HepG2 (cell line): ENCODE measurements at regions not wholly inside any gene's neighbourhood (a gene's known extent, or its start where the extent isn't known, plus 50 kb on each side); places are given as distances from the start of the nearest gene placed in this dataset.

ENCODE experiments used
- ATAC-seq: fragments of 200-7000 bp; cut with Tn5 transposase; 3 replicates; pipeline ENCODE4 v1.9.1; 2020; ENCODE audit warnings: mild to moderate bottlenecking, moderate library complexity
- BruUV-seq: library from RNA; stranded (reverse); fragments of 400-500 nt; replicated peaks from 2 replicates; lab custom pipeline; 2021; lab: Mats Ljungman, UMichigan
- CTCF ChIA-PET: fragments of 300-600 bp; formaldehyde crosslinking; extraction: SDS; loops from one replicate; lab custom pipeline; 2021; ENCODE audit warnings: low total read pairs, inconsistent platforms, low intra/inter-chr PET ratio; lab: Yijun Ruan, JAX
- POLR2A ChIA-PET: fragments of 350-600 bp; sonication (Branson Sonifier 250); formaldehyde crosslinking; loops from one replicate; lab custom pipeline; 2020; ENCODE audit warnings: antibody characterized with exemption, inconsistent platforms; lab: Yijun Ruan, JAX
- DNase-seq: peaks from one replicate; pipeline ENCODE4 v3.0.0-alpha.2; 2015; ENCODE audit warnings: low spot score
- FAIRE-seq: peaks from 3 replicates; lab custom pipeline; 2011; peaks lifted over from hg19 to GRCh38; lab: Jason Lieb, UNC
- H2AFZ ChIP-seq: one replicate; pipeline ENCODE4 v1.6.1; 2011; ENCODE audit warnings: low read length, inconsistent platforms
- H3K27ac ChIP-seq: fragments of 300-600 bp; 3 replicates; pipeline ENCODE4 v1.8.0; 2011; ENCODE audit warnings: mixed run types, mild to moderate bottlenecking, mixed read lengths, low read length, inconsistent platforms; ENCODE audit not compliant: insufficient read depth; ENCODE audit errors: extremely low read length
- H3K27me3 ChIP-seq, 2 experiments: fragments of 200-600 bp in 1 of 2; 2 replicates in 1 of 2; 3 replicates in 1 of 2; pipeline versions ENCODE4 v1.6.0 to v1.8.0; 2011; ENCODE audit warnings: low read length in 2 of 2, mild to moderate bottlenecking in 2 of 2, moderate library complexity in 2 of 2, inconsistent platforms in 1 of 2; ENCODE audit not compliant: insufficient read depth in 2 of 2, control insufficient read depth in 1 of 2
- H3K36me3 ChIP-seq, 2 experiments: fragments of 200-600 bp in 1 of 2; replicated peaks in 1 of 2; 2 replicates in 1 of 2; 3 replicates in 1 of 2; pipeline versions ENCODE4 v1.5.1 to v1.8.0; 2011; ENCODE audit warnings: low read length in 2 of 2, inconsistent platforms in 1 of 2; ENCODE audit not compliant: insufficient read depth in 2 of 2, control insufficient read depth in 1 of 2
- H3K4me1 ChIP-seq: 2 replicates; pipeline ENCODE4 v1.5.1; 2012; ENCODE audit warnings: low read length, inconsistent platforms; ENCODE audit not compliant: insufficient read depth
- H3K4me2 ChIP-seq: 2 replicates; pipeline ENCODE4 v1.6.0; 2011; ENCODE audit warnings: low read depth, low read length, inconsistent platforms
- H3K4me3 ChIP-seq, 3 experiments: fragments of 200-600 bp in 1 of 3; sonication (generic), shearing (Covaris generic) in 1 of 3; replicated peaks in 1 of 3; 2 replicates each; pipeline ENCODE4 v1.5.1; 2011 to 2016; ENCODE audit warnings: low read length in 3 of 3, inconsistent platforms in 2 of 3, low read depth in 2 of 3, mild to moderate bottlenecking in 2 of 3, control low read depth in 1 of 3, mixed read lengths in 1 of 3; ENCODE audit not compliant: insufficient read depth in 1 of 3
- H3K79me2 ChIP-seq: one replicate; pipeline ENCODE4 v1.6.1; 2011; ENCODE audit warnings: low read length, inconsistent platforms; ENCODE audit not compliant: insufficient read depth
- H3K9ac ChIP-seq: 2 replicates; pipeline ENCODE4 v1.6.0; 2011; ENCODE audit warnings: mild to moderate bottlenecking, low read depth, low read length, inconsistent platforms; ENCODE audit not compliant: insufficient read depth
- H3K9me3 ChIP-seq: 2 replicates; pipeline ENCODE4 v1.5.1; 2012; ENCODE audit warnings: mild to moderate bottlenecking, low read length
- H4K20me1 ChIP-seq: 2 replicates; pipeline ENCODE4 v1.6.0; 2011; ENCODE audit warnings: inconsistent platforms, mild to moderate bottlenecking, low read length, moderate library complexity; ENCODE audit not compliant: insufficient read depth
- CBX2 ChIP-seq, 2 experiments: fragments of 200-600 bp in 1 of 2; sonication (generic); formaldehyde crosslinking in 1 of 2; IDR thresholded peaks; 2 replicates each; pipeline versions ENCODE4 v1.7.0 to v1.8.1; 2018 to 2022; ENCODE audit warnings: low read depth in 2 of 2, low read length in 1 of 2, mild to moderate bottlenecking in 1 of 2, missing genetic modification reagents in 1 of 2
- HIVEP1 ChIP-seq: sonication (generic); formaldehyde crosslinking; IDR thresholded peaks from 2 replicates; pipeline ENCODE4 v1.4.0; 2020; ENCODE audit warnings: mild to moderate bottlenecking, missing genetic modification reagents
- MIER2 ChIP-seq: IDR thresholded peaks from 2 replicates; pipeline ENCODE4 v1.6.1; 2016; ENCODE audit warnings: missing biosample characterization, missing genetic modification reagents
- PITX1 ChIP-seq: sonication (generic); formaldehyde crosslinking; IDR thresholded peaks from 2 replicates; pipeline ENCODE4 v1.5.1; 2020; ENCODE audit warnings: mild to moderate bottlenecking, missing genetic modification reagents
- PLRG1 ChIP-seq: fragments of 450-650 bp; conservative IDR thresholded peaks from 2 replicates; pipeline ENCODE4 v1.6.1; 2016
- RARG ChIP-seq: sonication (generic); formaldehyde crosslinking; IDR thresholded peaks from 2 replicates; pipeline ENCODE4 v1.4.0; 2020; ENCODE audit warnings: low read depth, mild to moderate bottlenecking, missing genetic modification reagents
- SMYD3 ChIP-seq: sonication (generic); formaldehyde crosslinking; IDR thresholded peaks from 2 replicates; pipeline ENCODE4 v1.8.1; 2023; ENCODE audit warnings: mild to moderate bottlenecking, missing genetic modification reagents
- SPEN ChIP-seq: sonication (generic); formaldehyde crosslinking; IDR thresholded peaks from 2 replicates; pipeline ENCODE4 v1.5.1; 2020; ENCODE audit warnings: low read depth, mild to moderate bottlenecking, missing genetic modification reagents
- XRCC5 ChIP-seq: fragments of 200-400 bp; formaldehyde crosslinking; optimal IDR thresholded peaks from 2 replicates; pipeline ENCODE3; 2017; ENCODE audit warnings: mild to moderate bottlenecking, low read length
- ZNF510 ChIP-seq: sonication (generic); formaldehyde crosslinking; IDR thresholded peaks from 2 replicates; pipeline ENCODE4 v1.4.0; 2020; ENCODE audit warnings: low read depth, mild to moderate bottlenecking, missing genetic modification reagents
- ZNF607 ChIP-seq: sonication (generic); formaldehyde crosslinking; IDR thresholded peaks from 2 replicates; pipeline ENCODE4 v1.5.1; 2020; ENCODE audit warnings: missing genetic modification reagents, mild to moderate bottlenecking, borderline replicate concordance
- WGBS: methylation state at CpG from one replicate; pipeline ENCODE4 v1.1.6; 2017; ENCODE audit warnings: low lambda C conversion rate; 5-methylcytosine and 5-hydroxymethylcytosine counted together
- in situ Hi-C: cut with HindIII; loops from 2 replicates; pipeline ENCODE4 v1.10.0; 2017; ENCODE audit warnings: low pct_unique_long_range_greater_than_20kb; ENCODE audit not compliant: extremely low pct_ligation_motif_present
- intact Hi-C: fragments of 100-400 bp; cut with micrococcal nuclease; formaldehyde crosslinking; loops from one replicate; pipeline ENCODE4 v1.10.0; 2022; ENCODE audit not compliant: unreplicated experiment
- TF ChIP-seq, protein P1 (sequence below): sonication (generic); formaldehyde crosslinking; IDR thresholded peaks from 2 replicates; pipeline ENCODE4 v1.4.0; 2020; ENCODE audit warnings: missing genetic modification reagents
- TF ChIP-seq, protein P2 (sequence below): sonication (generic); formaldehyde crosslinking; IDR thresholded peaks from 2 replicates; pipeline ENCODE4 v1.5.0; 2020; ENCODE audit warnings: mild to moderate bottlenecking, missing genetic modification reagents
- TF ChIP-seq, protein P3 (sequence below): sonication (generic); formaldehyde crosslinking; IDR thresholded peaks from 2 replicates; pipeline ENCODE4 v1.4.0; 2020; ENCODE audit warnings: mild to moderate bottlenecking, missing genetic modification reagents
- TF ChIP-seq, protein P4 (sequence below): sonication (generic); formaldehyde crosslinking; conservative IDR thresholded peaks from 2 replicates; pipeline ENCODE4 v1.8.0; 2022; ENCODE audit warnings: missing genetic modification reagents

DNA sequence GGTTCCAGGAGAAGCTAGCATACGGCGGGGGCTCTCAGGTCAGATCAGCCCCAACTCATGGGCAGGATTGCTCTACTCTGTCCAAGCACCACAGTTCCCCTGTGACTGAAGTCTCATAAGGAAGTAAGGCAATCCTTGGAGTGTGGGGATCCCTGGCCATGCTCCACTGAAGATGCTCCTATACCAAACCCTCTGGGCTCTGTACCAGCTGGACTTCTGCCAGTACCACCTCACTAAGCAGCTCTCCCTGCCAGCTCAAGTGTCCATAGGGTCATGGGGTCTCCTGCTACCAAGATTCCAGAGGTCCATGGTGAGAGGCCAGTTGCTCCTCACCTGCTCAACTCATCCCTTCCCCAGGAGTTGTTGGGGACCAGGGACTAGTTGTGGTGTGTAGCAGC is 355.7 kb upstream of the STEAP1 start (continued):
- TF ChIP-seq, protein P1, sequence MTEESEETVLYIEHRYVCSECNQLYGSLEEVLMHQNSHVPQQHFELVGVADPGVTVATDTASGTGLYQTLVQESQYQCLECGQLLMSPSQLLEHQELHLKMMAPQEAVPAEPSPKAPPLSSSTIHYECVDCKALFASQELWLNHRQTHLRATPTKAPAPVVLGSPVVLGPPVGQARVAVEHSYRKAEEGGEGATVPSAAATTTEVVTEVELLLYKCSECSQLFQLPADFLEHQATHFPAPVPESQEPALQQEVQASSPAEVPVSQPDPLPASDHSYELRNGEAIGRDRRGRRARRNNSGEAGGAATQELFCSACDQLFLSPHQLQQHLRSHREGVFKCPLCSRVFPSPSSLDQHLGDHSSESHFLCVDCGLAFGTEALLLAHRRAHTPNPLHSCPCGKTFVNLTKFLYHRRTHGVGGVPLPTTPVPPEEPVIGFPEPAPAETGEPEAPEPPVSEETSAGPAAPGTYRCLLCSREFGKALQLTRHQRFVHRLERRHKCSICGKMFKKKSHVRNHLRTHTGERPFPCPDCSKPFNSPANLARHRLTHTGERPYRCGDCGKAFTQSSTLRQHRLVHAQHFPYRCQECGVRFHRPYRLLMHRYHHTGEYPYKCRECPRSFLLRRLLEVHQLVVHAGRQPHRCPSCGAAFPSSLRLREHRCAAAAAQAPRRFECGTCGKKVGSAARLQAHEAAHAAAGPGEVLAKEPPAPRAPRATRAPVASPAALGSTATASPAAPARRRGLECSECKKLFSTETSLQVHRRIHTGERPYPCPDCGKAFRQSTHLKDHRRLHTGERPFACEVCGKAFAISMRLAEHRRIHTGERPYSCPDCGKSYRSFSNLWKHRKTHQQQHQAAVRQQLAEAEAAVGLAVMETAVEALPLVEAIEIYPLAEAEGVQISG (CRISPR knock-in tag) = no peak
- TF ChIP-seq ZNF510 (no peak), HIVEP1 (CRISPR knock-in tag) (no peak)
- TF ChIP-seq, protein P2, sequence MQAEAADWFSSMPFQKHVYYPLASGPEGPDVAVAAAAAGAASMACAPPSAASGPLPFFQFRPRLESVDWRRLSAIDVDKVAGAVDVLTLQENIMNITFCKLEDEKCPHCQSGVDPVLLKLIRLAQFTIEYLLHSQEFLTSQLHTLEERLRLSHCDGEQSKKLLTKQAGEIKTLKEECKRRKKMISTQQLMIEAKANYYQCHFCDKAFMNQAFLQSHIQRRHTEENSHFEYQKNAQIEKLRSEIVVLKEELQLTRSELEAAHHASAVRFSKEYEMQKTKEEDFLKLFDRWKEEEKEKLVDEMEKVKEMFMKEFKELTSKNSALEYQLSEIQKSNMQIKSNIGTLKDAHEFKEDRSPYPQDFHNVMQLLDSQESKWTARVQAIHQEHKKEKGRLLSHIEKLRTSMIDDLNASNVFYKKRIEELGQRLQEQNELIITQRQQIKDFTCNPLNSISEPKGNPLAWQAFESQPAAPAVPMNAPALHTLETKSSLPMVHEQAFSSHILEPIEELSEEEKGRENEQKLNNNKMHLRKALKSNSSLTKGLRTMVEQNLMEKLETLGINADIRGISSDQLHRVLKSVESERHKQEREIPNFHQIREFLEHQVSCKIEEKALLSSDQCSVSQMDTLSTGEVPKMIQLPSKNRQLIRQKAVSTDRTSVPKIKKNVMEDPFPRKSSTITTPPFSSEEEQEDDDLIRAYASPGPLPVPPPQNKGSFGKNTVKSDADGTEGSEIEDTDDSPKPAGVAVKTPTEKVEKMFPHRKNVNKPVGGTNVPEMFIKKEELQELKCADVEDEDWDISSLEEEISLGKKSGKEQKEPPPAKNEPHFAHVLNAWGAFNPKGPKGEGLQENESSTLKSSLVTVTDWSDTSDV (CRISPR knock-in tag) = no peak
- TF ChIP-seq, protein P3, sequence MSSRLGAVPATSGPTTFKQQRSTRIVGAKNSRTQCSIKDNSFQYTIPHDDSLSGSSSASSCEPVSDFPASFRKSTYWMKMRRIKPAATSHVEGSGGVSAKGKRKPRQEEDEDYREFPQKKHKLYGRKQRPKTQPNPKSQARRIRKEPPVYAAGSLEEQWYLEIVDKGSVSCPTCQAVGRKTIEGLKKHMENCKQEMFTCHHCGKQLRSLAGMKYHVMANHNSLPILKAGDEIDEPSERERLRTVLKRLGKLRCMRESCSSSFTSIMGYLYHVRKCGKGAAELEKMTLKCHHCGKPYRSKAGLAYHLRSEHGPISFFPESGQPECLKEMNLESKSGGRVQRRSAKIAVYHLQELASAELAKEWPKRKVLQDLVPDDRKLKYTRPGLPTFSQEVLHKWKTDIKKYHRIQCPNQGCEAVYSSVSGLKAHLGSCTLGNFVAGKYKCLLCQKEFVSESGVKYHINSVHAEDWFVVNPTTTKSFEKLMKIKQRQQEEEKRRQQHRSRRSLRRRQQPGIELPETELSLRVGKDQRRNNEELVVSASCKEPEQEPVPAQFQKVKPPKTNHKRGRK = no peak

DNA sequence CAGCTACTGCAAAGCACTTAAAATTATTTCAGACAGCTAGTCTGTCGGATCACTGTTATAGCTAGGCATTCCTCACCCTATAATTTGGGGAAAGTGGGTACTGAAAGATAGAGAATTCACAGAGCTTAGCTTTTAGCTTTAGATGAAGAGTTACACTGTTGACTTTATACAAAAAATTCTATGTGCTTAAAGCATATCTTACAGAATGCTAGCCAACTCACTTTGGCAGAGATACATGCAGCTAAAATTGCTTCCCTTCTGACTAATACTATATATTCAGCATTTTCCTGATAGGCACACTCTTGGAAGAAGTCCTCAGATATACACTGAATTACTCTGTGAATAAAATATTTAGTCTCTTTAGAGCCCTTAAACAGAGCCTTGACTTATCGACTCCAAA is 353.5 kb upstream of the STEAP1 start:
- no peak for DNase-seq
- no peak overlapping the region for H3K4me2 ChIP-seq
- H3K4me1 ChIP-seq = no peaks in the 10 kb centered on the region
- no peak for ATAC-seq
- H3K9ac ChIP-seq = no peak overlapping the region
- H3K9me3 ChIP-seq = 0 out of 2 replicates have a peak, but pooled peaks cover 9% of the 10 kb centered on the region
- ChIA-PET CTCF (no interaction called here), POLR2A (no interaction called here)
- no peaks in the 10 kb centered on the region for H4K20me1 ChIP-seq
- in situ Hi-C loops (no loop called here), intact Hi-C loops (no loop called here)
- no peaks in the 10 kb centered on the region for H3K79me2 ChIP-seq
- H3K36me3 ChIP-seq = no peaks in the 10 kb centered on the region
- BruUV-seq = no TSS peak
- no peak overlapping the region for H3K27ac ChIP-seq
- no peak overlapping the region for H3K4me3 ChIP-seq
- 0% methylated on average over 2 of the region's 2 CpGs for WGBS
- no peak overlapping the region for H2AFZ ChIP-seq
- no peak for FAIRE-seq
- no peaks in the 10 kb centered on the region for H3K27me3 ChIP-seq
- TF ChIP-seq SPEN (CRISPR knock-in tag) (no peak), ZNF607 (CRISPR knock-in tag) (no peak), MIER2 (CRISPR knock-in tag) (no peak), PITX1 (CRISPR knock-in tag) (no peak), RARG (no peak), CBX2 (IDR thresholded peaks at IDR 0.05; ENCODE audit: low read depth, low read length) (no peak), CBX2 (CRISPR knock-in tag; IDR thresholded peaks at IDR 0.05; ENCODE audit: low read depth) (no peak), SMYD3 (no peak), XRCC5 (no peak), PLRG1 (no peak)
- TF ChIP-seq, protein P4, sequence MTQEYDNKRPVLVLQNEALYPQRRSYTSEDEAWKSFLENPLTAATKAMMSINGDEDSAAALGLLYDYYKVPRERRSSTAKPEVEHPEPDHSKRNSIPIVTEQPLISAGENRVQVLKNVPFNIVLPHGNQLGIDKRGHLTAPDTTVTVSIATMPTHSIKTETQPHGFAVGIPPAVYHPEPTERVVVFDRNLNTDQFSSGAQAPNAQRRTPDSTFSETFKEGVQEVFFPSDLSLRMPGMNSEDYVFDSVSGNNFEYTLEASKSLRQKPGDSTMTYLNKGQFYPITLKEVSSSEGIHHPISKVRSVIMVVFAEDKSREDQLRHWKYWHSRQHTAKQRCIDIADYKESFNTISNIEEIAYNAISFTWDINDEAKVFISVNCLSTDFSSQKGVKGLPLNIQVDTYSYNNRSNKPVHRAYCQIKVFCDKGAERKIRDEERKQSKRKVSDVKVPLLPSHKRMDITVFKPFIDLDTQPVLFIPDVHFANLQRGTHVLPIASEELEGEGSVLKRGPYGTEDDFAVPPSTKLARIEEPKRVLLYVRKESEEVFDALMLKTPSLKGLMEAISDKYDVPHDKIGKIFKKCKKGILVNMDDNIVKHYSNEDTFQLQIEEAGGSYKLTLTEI (CRISPR knock-in tag) = no peak
